Heart left ventricle (tissue), 13 donors: ENCODE measurements at regions not wholly inside any gene's neighbourhood (a gene's known extent, or its start where the extent isn't known, plus 50 kb on each side); places are given as distances from the start of the nearest gene placed in this dataset.
"Not testable (repeated sequence)": the region's sequence is repeated elsewhere in the genome, so short reads cannot be mapped to it uniquely, and the experiment has no call there.

Source experiments
- CTCF ChIP-seq, 12 donors: fragments of 200-600 bp; sonication (generic) in 4 of 12; IDR thresholded peaks; one replicate each; pipeline versions ENCODE4 v1.5.0 to v1.8.0; 2018 to 2022; ENCODE audit warnings: antibody characterized with exemption in 12 of 12, mild to moderate bottlenecking in 5 of 12
- POLR2A ChIP-seq, 2 donors: fragments of 450-650 bp; IDR thresholded peaks; one replicate each; pipeline ENCODE4 v1.6.1; 2017; ENCODE audit warnings: antibody characterized with exemption in 2 of 2, mild to moderate bottlenecking in 2 of 2, moderate library complexity in 2 of 2
- donor health status: ischemic (EF 13 %, LVEDD 7.1; RV severe dilation, severe dysfunction).
- donor health status: DM: no; HTN: yes; CAD: no.
- donor health status: DM: no; HTN: no; CAD: no.
- donor health status: ischemic (EF 25% LVEDD 6.9; RV normal size, moderate dysfunction).
- donor health status: ischemic (EF 25% LVEDD 5.7; RV mildly dilated, moderate dysfunction).
- donor health status: ischemic (EF 35%, LVEDD 5.7; RV mildly dilated, moderate dysfunction).
- donor health status: nonischemic (EF 11% LVEDD 7.7; RV severe dilation, severe dysfunction).
- donor health status: DM: yes; HTN: yes; CAD: no.
- donor health status: PGD.
- donor health status: ischemic (EF 29% LVEDD 5.4; RV normal size, mild dysfunction).
- donor health status: nonischemic (EF 23%, LVEDD 6.1; RV moderate dilation, normal function).

GRCh38 chr2:110317377-110317776 lies 105.0 kb upstream of the MTLN start:
- not testable (repeated sequence) for TF ChIP-seq CTCF, POLR2A (IDR thresholded peaks at IDR 0.05)
